MM.1S (cell line): ENCODE measurements at regions not wholly inside any gene's neighbourhood (a gene's known extent, or its start where the extent isn't known, plus 50 kb on each side); places are given as distances from the start of the nearest gene placed in this dataset.

ENCODE experiments used
- EZH2phosphoT487 ChIP-seq: fragments of 300-600 bp; sonication (generic); IDR thresholded peaks from 2 replicates; pipeline ENCODE4 v1.6.1; 2018; ENCODE audit warnings: antibody characterized with exemption, low read length
- TF ChIP-seq, protein P1 (sequence below): fragments of 300-600 bp; sonication (generic); IDR thresholded peaks from 2 replicates; pipeline ENCODE4 v1.5.1; 2016; ENCODE audit warnings: antibody characterized with exemption, low read length, mixed read lengths

DNA sequence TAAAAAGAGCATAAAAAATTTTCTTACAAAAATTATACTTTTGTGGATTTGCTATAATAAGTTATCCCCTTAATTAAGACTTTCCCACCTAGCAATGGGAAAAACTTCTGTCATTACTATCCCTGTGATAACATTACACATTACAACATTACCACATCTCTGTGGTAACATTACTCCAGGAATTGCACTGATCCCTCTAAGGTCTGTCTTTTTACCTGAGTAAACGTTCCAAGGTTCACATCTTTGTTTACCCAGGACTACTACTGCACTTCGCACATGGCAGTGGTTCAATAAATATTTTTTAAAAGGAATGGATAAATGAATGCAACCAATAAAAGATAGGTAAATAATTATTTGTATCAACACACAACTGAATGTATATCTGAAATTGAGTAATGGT is 92.4 kb upstream of the NOX4 start:
- TF ChIP-seq, protein P1, sequence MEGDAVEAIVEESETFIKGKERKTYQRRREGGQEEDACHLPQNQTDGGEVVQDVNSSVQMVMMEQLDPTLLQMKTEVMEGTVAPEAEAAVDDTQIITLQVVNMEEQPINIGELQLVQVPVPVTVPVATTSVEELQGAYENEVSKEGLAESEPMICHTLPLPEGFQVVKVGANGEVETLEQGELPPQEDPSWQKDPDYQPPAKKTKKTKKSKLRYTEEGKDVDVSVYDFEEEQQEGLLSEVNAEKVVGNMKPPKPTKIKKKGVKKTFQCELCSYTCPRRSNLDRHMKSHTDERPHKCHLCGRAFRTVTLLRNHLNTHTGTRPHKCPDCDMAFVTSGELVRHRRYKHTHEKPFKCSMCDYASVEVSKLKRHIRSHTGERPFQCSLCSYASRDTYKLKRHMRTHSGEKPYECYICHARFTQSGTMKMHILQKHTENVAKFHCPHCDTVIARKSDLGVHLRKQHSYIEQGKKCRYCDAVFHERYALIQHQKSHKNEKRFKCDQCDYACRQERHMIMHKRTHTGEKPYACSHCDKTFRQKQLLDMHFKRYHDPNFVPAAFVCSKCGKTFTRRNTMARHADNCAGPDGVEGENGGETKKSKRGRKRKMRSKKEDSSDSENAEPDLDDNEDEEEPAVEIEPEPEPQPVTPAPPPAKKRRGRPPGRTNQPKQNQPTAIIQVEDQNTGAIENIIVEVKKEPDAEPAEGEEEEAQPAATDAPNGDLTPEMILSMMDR: no peak
- no peak for TF ChIP-seq EZH2phosphoT487
